Gastrocnemius medialis (tissue), 4 donors: ENCODE measurements at regions not wholly inside any gene's neighbourhood (a gene's known extent, or its start where the extent isn't known, plus 50 kb on each side); places are given as distances from the start of the nearest gene placed in this dataset.

Experiments used
- CTCF ChIP-seq, 5 experiments: fragments of 450-650 bp in 3 of 5; fragments of 200-600 bp in 2 of 5; sonication (generic) in 2 of 5; IDR thresholded peaks in 4 of 5; conservative IDR thresholded peaks in 1 of 5; 1 replicate in 4 of 5; 2 replicates in 1 of 5; pipeline ENCODE4 v1.5.1; 2016 to 2019; ENCODE audit warnings: antibody characterized with exemption in 5 of 5, mild to moderate bottlenecking in 3 of 5, moderate library complexity in 3 of 5
- POLR2A ChIP-seq, 2 donors: fragments of 450-650 bp; IDR thresholded peaks; one replicate each; pipeline ENCODE4 v1.6.1; 2017; ENCODE audit warnings: antibody characterized with exemption in 2 of 2, mild to moderate bottlenecking in 2 of 2, moderate library complexity in 2 of 2

GRCh38 chr2:217247476-217247875, 387.6 kb upstream of the TNP1 start:
- TF ChIP-seq CTCF (IDR thresholded peaks at IDR 0.05 in 4 of 5, conservative IDR thresholded peaks at IDR 0.05 in 1 of 5) (no peak), POLR2A (IDR thresholded peaks at IDR 0.05) (no peak)
